Left ventricle myocardium inferior (tissue), 1 donor: ENCODE measurements at regions not wholly inside any gene's neighbourhood (a gene's known extent, or its start where the extent isn't known, plus 50 kb on each side); places are given as distances from the start of the nearest gene placed in this dataset.
"Not testable (repeated sequence)": the region's sequence is repeated elsewhere in the genome, so short reads cannot be mapped to it uniquely, and the experiment has no call there.

ENCODE experiments used
- DNase-seq: peaks from one replicate; pipeline ENCODE4 v3.0.0-alpha.2; 2020
- H3K27ac ChIP-seq: fragments of 200-600 bp; replicated peaks from 2 replicates; pipeline ENCODE4 v1.8.0; 2021
- H3K27me3 ChIP-seq: fragments of 200-600 bp; 2 replicates; pipeline ENCODE4 v1.8.0; 2021; ENCODE audit warnings: low read depth
- H3K36me3 ChIP-seq: fragments of 200-600 bp; 2 replicates; pipeline ENCODE4 v1.8.0; 2021
- H3K4me1 ChIP-seq: fragments of 200-600 bp; 2 replicates; pipeline ENCODE4 v1.8.0; 2021
- H3K4me3 ChIP-seq: fragments of 200-600 bp; 2 replicates; pipeline ENCODE4 v1.8.0; 2021; ENCODE audit warnings: mild to moderate bottlenecking, moderate library complexity
- H3K9me3 ChIP-seq: fragments of 200-600 bp; replicated peaks from 2 replicates; pipeline ENCODE4 v1.8.0; 2021
- intact Hi-C: fragments of 100-400 bp; cut with micrococcal nuclease; formaldehyde crosslinking; loops from one replicate; pipeline ENCODE4 v1.11.0; 2022
- TF ChIP-seq, protein P1 (sequence below): fragments of 200-600 bp; IDR thresholded peaks from 2 replicates; pipeline ENCODE4 v1.8.0; 2021; ENCODE audit warnings: antibody characterized with exemption, mild to moderate bottlenecking, borderline replicate concordance
- donor health status: DM: no; HTN: yes; CAD: no; lungs with severe emphysema.

DNA sequence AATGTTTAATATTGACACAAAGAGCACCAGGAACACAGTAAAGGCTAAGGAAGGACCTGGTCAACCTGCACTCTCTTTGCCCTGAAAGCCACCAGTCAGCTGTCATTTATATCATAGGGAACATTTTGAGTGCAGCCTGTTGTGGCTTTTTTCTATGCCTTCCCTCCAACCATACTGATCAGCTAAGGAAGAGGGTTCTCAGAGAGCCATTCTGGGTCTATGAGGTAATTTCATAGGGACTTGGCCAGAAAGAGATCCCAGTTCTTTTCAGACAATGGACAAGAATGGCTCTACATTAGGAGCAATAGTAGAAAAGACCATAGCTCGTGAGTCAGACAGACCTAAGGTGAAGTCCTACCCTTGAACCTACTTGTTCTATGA is 132.8 kb downstream of the CCDC34 start:
- TF ChIP-seq, protein P1, sequence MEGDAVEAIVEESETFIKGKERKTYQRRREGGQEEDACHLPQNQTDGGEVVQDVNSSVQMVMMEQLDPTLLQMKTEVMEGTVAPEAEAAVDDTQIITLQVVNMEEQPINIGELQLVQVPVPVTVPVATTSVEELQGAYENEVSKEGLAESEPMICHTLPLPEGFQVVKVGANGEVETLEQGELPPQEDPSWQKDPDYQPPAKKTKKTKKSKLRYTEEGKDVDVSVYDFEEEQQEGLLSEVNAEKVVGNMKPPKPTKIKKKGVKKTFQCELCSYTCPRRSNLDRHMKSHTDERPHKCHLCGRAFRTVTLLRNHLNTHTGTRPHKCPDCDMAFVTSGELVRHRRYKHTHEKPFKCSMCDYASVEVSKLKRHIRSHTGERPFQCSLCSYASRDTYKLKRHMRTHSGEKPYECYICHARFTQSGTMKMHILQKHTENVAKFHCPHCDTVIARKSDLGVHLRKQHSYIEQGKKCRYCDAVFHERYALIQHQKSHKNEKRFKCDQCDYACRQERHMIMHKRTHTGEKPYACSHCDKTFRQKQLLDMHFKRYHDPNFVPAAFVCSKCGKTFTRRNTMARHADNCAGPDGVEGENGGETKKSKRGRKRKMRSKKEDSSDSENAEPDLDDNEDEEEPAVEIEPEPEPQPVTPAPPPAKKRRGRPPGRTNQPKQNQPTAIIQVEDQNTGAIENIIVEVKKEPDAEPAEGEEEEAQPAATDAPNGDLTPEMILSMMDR: no peak
- DNase-seq: no peak
- H3K27me3 ChIP-seq: no peaks in the 10 kb centered on the region
- H3K4me1 ChIP-seq: peaks cover 6% of the 10 kb centered on the region
- peak overlapping the region; percentile 36 for H3K27ac ChIP-seq
- intact Hi-C loops: no loop called here
- no peaks in the 10 kb centered on the region for H3K9me3 ChIP-seq
- no peaks in the 10 kb centered on the region for H3K36me3 ChIP-seq
- H3K4me3 ChIP-seq: no peak overlapping the region

DNA sequence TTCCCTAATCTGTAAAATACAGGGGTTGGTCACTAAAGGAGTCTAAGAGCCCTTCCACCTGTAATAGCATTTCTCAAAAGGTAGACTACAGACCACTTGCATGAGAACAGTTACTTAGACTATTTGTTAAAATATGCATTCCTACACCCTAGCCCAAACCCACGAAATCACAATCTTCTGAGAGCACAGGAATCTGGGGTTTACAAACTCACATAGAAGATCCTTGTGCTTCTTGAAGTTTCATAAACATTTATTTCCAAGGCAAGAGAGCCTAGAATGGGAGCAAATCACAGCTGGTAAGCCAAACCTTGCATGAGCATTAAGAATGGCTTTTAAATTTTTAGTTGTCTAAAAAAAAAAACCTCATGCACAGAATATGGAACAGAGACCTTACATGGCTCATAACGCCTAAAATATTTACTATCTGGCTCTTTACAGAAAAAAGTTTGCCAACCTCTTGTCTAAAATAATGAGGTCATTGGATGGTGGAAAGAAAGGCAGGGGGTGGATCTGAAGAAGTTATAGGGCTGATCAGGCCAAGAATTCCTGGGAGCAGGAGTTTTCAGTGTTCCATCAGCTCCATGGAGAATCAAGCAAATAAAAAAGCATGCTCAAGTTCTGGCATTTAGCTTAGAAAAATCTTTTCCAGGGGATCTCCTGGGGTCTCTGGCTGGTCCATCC is 133.4 kb downstream of the CCDC34 start:
- Histone ChIP-seq H3K4me3 (no peak overlapping the region), H3K9me3 (no peaks in the 10 kb centered on the region), H3K27me3 (no peaks in the 10 kb centered on the region), H3K27ac (peak overlapping the region; percentile 36), H3K36me3 (no peaks in the 10 kb centered on the region), H3K4me1 (peaks cover 6% of the 10 kb centered on the region)
- TF ChIP-seq, protein P1: no peak
- intact Hi-C loops: no loop called here
- no peak for DNase-seq

DNA sequence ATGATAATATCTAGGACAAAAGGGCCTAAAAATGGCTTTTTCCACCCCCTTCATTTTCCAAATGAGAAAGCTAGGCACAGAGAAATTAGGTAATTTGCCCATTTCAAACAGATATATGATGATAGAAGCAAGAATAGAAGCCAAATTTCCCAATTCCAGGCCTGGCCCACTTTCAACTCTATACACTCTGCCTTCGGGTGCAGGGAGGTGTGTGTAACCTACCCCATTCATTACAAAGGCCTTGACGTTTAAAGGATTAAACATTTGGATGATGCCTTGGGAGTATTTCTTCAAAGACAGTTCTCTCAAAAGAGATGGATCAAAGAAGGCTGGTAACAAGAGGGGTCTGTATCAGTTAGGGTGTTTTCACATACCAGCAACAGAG is 134.1 kb downstream of the CCDC34 start:
- Histone ChIP-seq H3K36me3 (no peaks in the 10 kb centered on the region), H3K27ac (no peak overlapping the region), H3K27me3 (no peaks in the 10 kb centered on the region), H3K4me3 (no peak overlapping the region), H3K9me3 (no peaks in the 10 kb centered on the region), H3K4me1 (peaks cover 6% of the 10 kb centered on the region)
- no peak for DNase-seq
- intact Hi-C loops: no loop called here
- TF ChIP-seq, protein P1: no peak

DNA sequence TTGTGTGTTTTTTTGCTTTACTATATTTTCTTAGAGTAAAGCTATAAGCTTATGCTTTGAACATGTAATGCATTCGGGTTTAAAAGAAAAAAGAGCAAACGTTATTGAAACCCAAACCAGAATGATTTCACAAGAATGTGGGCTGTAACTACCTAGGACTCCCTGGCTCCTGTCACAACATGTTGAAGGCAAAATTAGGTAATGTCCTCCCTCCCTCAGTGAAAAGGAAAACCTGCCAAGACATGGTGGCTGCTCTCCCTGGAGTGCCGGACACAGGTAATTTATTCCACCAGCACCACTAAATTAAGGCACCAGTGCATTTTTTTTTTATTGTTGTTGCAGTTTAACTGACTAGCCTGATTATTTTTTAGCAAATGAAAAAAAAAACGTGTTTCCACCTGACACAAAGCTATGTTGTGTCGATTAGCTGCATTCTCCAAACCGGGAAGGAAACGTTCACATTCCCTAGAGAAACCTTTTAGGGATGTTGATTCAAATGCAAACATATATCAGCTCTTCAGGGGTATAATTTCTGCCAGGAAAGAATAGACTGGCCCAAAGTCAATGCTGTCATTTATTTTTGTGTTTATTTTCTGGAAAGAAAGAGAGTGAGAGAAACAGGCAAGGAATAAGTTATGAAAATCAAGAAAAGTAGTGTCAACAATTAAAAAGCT is 134.6 kb downstream of the CCDC34 start:
- Histone ChIP-seq H3K27ac (no peak overlapping the region), H3K4me3 (no peak overlapping the region), H3K4me1 (peaks cover 6% of the 10 kb centered on the region), H3K9me3 (no peaks in the 10 kb centered on the region), H3K27me3 (no peaks in the 10 kb centered on the region), H3K36me3 (no peaks in the 10 kb centered on the region)
- intact Hi-C loops: no loop called here
- DNase-seq: no peak
- TF ChIP-seq, protein P1: no peak

DNA sequence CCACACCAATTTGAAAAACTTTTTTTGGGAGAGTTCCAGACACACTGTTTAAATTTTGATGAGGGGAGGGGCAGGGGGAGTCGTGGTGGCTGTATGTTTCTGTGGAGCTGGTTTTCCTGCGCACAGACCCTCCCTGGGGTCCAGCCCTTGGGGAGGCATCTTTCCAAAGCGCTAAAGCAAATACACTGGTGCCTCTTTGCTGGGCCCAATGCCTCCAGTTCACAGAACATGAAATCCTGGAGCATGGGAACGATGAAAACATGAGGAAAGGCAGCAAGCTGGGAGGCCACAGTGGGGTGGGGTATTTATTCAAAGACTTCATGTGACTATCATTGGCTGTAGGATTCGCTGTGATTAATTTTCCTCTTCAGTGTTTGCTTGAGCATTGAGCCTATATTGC is 135.3 kb downstream of the CCDC34 start:
- Histone ChIP-seq H3K27ac (no peak overlapping the region), H3K9me3 (no peaks in the 10 kb centered on the region), H3K4me3 (no peak overlapping the region), H3K4me1 (peaks cover 6% of the 10 kb centered on the region), H3K36me3 (no peaks in the 10 kb centered on the region), H3K27me3 (no peaks in the 10 kb centered on the region)
- DNase-seq: no peak
- intact Hi-C loops: no loop called here
- TF ChIP-seq, protein P1: no peak

DNA sequence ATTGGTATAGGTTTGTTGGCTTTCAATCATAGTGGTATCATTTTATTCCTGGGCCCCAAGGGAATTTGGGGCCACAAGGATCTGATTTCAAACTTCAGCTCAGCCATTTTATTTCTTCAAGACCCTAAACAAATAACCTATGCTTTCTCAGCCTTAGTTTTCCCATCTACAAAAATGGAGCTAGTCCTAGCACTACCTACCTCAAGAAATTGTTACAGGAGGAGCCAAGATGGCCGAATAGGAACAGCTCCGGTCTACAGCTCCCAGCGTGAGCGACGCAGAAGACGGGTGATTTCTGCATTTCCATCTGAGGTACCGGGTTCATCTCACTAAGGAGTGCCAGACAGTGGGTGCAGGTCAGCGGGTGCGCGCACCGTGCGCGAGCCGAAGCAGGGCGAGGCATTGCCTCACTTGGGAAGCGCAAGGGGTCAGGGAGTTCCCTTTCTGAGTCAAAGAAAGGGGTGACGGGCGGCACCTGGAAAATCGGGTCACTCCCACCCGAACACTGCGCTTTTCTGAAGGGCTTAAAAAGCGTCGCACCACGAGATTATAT is 143.5 kb downstream of the CCDC34 start:
- H3K4me3 ChIP-seq, H3K27me3 ChIP-seq, H3K36me3 ChIP-seq, H3K9me3 ChIP-seq, intact Hi-C loops, DNase-seq, H3K27ac ChIP-seq: not testable (repeated sequence)
- H3K4me1 ChIP-seq: peaks cover 20% of the 10 kb centered on the region
